ENCODE measurements at regions not wholly inside any gene's neighbourhood (a gene's known extent, or its start where the extent isn't known, plus 50 kb on each side); places are given as distances from the start of the nearest gene placed in this dataset.

DNA sequence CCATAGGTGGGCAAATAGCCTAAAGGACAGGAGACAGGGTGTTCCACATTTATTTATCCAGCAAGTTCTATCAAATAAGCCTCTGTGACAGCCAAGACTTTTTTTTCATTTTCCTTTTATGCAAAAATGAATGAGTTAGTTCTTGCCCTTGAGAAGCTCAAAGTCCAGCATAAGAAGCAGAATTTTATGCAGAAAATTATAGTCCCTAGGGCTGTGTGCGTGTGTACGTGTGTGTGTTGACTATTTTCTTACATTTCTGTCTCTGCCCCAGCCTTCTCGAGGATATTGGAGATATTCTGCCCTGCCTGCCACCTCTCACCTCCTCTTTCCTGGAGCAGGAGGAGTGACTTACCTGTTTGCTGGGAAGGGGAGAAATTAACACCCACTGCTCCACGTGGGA, 221.9 kb downstream of the SREK1 start:
- DNase-seq: no peak
- TF ChIP-seq POLR2AphosphoS5 (IDR thresholded peaks at IDR 0.05) (no peak), POLR2A (IDR thresholded peaks at IDR 0.05) (no peak), EP300 (IDR thresholded peaks at IDR 0.05; ENCODE audit: low read depth) (no peak)
- TF ChIP-seq, protein P1, sequence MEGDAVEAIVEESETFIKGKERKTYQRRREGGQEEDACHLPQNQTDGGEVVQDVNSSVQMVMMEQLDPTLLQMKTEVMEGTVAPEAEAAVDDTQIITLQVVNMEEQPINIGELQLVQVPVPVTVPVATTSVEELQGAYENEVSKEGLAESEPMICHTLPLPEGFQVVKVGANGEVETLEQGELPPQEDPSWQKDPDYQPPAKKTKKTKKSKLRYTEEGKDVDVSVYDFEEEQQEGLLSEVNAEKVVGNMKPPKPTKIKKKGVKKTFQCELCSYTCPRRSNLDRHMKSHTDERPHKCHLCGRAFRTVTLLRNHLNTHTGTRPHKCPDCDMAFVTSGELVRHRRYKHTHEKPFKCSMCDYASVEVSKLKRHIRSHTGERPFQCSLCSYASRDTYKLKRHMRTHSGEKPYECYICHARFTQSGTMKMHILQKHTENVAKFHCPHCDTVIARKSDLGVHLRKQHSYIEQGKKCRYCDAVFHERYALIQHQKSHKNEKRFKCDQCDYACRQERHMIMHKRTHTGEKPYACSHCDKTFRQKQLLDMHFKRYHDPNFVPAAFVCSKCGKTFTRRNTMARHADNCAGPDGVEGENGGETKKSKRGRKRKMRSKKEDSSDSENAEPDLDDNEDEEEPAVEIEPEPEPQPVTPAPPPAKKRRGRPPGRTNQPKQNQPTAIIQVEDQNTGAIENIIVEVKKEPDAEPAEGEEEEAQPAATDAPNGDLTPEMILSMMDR (IDR thresholded peaks at IDR 0.05): no peak
- Histone ChIP-seq H3K4me1 (no peaks in the 10 kb centered on the region), H3K36me3 (no peaks in the 10 kb centered on the region), H3K27ac (no peak overlapping the region), H3K9me3 (no peaks in the 10 kb centered on the region), H3K27me3 (no peaks in the 10 kb centered on the region), H3K4me3 (no peak overlapping the region)
- in situ Hi-C loops (cut with MboI; ENCODE audit: low pct_ligation_motif_present in 1 of 4, low pct_unique_long_range_greater_than_20kb in 1 of 4, low sequenced_read_pairs in 3 of 4): no loop called here
- WGBS, 2 donors (ENCODE audit: low coverage in 1 of 2): 50 to 53% methylated on average over 2 to 4 of the region's 4 CpGs
- intact Hi-C loops (cut with DNase I; ENCODE audit: low total_unique reads): no loop called here

DNA sequence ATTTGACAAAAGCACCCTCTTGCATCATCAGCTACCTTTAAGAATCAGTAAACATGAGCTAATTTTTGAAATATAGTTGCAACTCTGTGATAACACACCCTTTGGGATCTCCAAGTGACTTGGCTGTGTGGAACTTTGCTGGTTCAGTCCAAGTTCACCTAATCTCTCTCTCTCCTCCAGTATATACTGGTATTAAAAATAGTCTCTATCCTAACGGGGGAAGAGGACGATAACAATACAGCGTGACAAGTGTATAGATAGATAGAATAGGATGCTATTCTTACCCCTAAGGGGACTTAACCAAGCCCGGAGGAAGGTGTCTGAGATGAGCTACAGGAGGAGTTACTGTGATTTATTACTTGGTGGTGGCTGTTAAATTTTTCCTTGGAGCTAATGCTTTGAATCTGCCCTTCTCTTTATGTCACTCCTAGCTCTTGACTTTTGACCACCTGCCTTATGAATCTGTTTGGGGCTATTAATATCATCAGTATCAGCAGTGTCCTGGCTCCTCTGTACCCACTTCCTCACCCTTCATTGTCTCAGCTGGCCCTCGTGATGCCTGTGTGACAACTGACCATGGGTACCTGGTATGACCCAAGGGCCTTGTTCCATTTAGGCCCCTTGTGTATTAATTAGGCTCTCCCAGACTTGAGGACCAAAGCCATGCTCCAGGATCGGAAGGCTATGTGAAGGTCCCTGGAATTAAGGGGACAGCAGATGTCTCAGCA, 223.9 kb downstream of the SREK1 start:
- Histone ChIP-seq H3K27me3 (no peaks in the 10 kb centered on the region), H3K4me3 (no peak overlapping the region), H3K36me3 (no peaks in the 10 kb centered on the region), H3K27ac (no peak overlapping the region), H3K9me3 (no peaks in the 10 kb centered on the region), H3K4me1 (no peaks in the 10 kb centered on the region)
- 83 to 88% methylated on average over 5 to 6 of the region's 6 CpGs for WGBS, 2 donors (ENCODE audit: low coverage in 1 of 2)
- intact Hi-C loops (cut with DNase I; ENCODE audit: low total_unique reads): no loop called here
- in situ Hi-C loops (cut with MboI; ENCODE audit: low pct_ligation_motif_present in 1 of 4, low pct_unique_long_range_greater_than_20kb in 1 of 4, low sequenced_read_pairs in 3 of 4): no loop called here
- TF ChIP-seq EP300 (IDR thresholded peaks at IDR 0.05; ENCODE audit: low read depth): no peak
- TF ChIP-seq POLR2A (IDR thresholded peaks at IDR 0.05): no peak
- TF ChIP-seq POLR2AphosphoS5 (IDR thresholded peaks at IDR 0.05): no peak
- TF ChIP-seq, protein P1 (IDR thresholded peaks at IDR 0.05): no peak
- no peak for DNase-seq

DNA sequence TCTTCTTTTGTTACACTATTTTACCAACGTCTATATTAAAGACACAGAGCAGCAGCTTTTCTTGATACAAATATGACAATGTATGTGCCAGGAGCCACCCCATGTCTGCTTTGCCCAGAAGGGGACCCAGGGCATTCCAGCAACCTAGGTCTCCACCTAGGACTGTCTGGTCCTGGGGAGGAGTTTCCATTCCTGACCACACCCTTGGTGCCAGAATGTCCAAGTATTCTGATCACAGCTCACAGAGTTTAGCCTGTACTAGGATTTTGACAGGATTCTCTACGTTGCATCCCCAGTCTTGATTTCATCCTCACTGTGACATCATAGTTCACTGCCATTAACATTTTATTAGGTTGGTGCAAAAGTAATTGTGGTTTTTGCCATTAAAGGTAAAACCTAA, 224.7 kb downstream of the SREK1 start:
- Histone ChIP-seq H3K9me3 (no peaks in the 10 kb centered on the region), H3K4me3 (no peak overlapping the region), H3K27me3 (no peaks in the 10 kb centered on the region), H3K36me3 (no peaks in the 10 kb centered on the region), H3K27ac (no peak overlapping the region), H3K4me1 (no peaks in the 10 kb centered on the region)
- no peak for TF ChIP-seq POLR2A (IDR thresholded peaks at IDR 0.05)
- TF ChIP-seq POLR2AphosphoS5 (IDR thresholded peaks at IDR 0.05): no peak
- TF ChIP-seq EP300 (IDR thresholded peaks at IDR 0.05; ENCODE audit: low read depth): no peak
- TF ChIP-seq, protein P1 (IDR thresholded peaks at IDR 0.05): no peak
- intact Hi-C loops (cut with DNase I; ENCODE audit: low total_unique reads): no loop called here
- in situ Hi-C loops (cut with MboI; ENCODE audit: low pct_ligation_motif_present in 1 of 4, low pct_unique_long_range_greater_than_20kb in 1 of 4, low sequenced_read_pairs in 3 of 4): no loop called here
- 54 to 80% methylated on average over 1 to 2 of the region's 2 CpGs for WGBS, 2 donors (ENCODE audit: low coverage in 1 of 2)
- DNase-seq: no peak

DNA sequence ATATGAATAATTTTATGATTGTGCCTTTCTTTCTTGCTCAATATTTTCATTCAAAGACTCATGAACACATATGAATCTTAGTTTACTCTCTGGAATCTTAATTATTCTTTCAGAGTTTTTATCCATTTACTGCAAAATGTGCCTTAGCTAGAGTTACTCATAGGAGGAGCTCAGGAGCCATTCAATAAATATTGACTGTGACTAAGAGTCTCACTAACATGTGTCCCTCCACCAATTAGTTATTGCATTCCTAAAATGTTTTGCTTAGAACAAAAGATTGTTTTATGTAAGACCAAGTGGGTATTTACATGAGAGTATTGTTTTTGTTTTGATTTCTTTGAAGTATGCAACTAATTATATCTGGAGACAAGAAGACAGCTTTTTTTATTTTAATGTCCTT, 218.4 kb upstream of the MAST4 start:
- no peak for TF ChIP-seq EP300 (IDR thresholded peaks at IDR 0.05; ENCODE audit: low read depth)
- TF ChIP-seq, protein P1 (IDR thresholded peaks at IDR 0.05): no peak
- Histone ChIP-seq H3K27me3 (no peaks in the 10 kb centered on the region), H3K4me1 (no peaks in the 10 kb centered on the region), H3K4me3 (no peak overlapping the region), H3K9me3 (no peaks in the 10 kb centered on the region), H3K36me3 (no peaks in the 10 kb centered on the region), H3K27ac (no peak overlapping the region)
- DNase-seq: no peak
- intact Hi-C loops (cut with DNase I; ENCODE audit: low total_unique reads) (no loop called here), in situ Hi-C loops (cut with MboI; ENCODE audit: low pct_ligation_motif_present in 1 of 4, low pct_unique_long_range_greater_than_20kb in 1 of 4, low sequenced_read_pairs in 3 of 4) (no loop called here)
